ENCODE measurements at regions not wholly inside any gene's neighbourhood (a gene's known extent, or its start where the extent isn't known, plus 50 kb on each side); places are given as distances from the start of the nearest gene placed in this dataset.

DNA sequence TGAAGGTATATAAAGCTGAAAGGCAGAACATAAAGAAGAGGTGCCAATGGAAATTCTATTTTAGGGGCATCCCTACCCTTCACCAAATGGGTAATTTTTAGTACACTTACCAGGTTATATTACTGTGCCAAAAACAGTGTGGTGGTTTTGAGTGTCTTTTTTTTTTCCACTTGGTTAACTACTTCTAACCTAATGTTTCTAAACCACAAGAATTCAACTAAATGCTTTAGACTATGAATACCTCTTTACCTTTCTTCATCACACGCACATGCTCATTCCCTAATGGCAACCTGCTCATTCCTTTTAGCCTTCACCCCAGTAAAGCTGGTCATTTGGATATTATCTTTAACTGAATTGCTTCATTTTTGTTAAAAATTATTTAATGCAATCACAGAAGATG lies 215.6 kb downstream of the PIK3R1 start:
- TF ChIP-seq POLR2AphosphoS5 (IDR thresholded peaks at IDR 0.05; ENCODE audit: low read depth, low read length): no peak
- no peak for TF ChIP-seq SIN3A (IDR thresholded peaks at IDR 0.05; ENCODE audit: borderline replicate concordance, insufficient read depth, low read length)
- TF ChIP-seq, protein P1, sequence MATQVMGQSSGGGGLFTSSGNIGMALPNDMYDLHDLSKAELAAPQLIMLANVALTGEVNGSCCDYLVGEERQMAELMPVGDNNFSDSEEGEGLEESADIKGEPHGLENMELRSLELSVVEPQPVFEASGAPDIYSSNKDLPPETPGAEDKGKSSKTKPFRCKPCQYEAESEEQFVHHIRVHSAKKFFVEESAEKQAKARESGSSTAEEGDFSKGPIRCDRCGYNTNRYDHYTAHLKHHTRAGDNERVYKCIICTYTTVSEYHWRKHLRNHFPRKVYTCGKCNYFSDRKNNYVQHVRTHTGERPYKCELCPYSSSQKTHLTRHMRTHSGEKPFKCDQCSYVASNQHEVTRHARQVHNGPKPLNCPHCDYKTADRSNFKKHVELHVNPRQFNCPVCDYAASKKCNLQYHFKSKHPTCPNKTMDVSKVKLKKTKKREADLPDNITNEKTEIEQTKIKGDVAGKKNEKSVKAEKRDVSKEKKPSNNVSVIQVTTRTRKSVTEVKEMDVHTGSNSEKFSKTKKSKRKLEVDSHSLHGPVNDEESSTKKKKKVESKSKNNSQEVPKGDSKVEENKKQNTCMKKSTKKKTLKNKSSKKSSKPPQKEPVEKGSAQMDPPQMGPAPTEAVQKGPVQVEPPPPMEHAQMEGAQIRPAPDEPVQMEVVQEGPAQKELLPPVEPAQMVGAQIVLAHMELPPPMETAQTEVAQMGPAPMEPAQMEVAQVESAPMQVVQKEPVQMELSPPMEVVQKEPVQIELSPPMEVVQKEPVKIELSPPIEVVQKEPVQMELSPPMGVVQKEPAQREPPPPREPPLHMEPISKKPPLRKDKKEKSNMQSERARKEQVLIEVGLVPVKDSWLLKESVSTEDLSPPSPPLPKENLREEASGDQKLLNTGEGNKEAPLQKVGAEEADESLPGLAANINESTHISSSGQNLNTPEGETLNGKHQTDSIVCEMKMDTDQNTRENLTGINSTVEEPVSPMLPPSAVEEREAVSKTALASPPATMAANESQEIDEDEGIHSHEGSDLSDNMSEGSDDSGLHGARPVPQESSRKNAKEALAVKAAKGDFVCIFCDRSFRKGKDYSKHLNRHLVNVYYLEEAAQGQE (IDR thresholded peaks at IDR 0.05; ENCODE audit: insufficient read depth in 1 of 2, low read depth in 2 of 2, low read length in 2 of 2): no peak
- no peak for TF ChIP-seq TAF1 (IDR thresholded peaks at IDR 0.05; ENCODE audit: borderline replicate concordance, insufficient read depth, low read length)
- TF ChIP-seq FOXP2 (optimal IDR thresholded peaks at IDR 0.05; ENCODE audit: borderline replicate concordance, extremely low read depth, extremely low read length, insufficient read depth): no peak

DNA sequence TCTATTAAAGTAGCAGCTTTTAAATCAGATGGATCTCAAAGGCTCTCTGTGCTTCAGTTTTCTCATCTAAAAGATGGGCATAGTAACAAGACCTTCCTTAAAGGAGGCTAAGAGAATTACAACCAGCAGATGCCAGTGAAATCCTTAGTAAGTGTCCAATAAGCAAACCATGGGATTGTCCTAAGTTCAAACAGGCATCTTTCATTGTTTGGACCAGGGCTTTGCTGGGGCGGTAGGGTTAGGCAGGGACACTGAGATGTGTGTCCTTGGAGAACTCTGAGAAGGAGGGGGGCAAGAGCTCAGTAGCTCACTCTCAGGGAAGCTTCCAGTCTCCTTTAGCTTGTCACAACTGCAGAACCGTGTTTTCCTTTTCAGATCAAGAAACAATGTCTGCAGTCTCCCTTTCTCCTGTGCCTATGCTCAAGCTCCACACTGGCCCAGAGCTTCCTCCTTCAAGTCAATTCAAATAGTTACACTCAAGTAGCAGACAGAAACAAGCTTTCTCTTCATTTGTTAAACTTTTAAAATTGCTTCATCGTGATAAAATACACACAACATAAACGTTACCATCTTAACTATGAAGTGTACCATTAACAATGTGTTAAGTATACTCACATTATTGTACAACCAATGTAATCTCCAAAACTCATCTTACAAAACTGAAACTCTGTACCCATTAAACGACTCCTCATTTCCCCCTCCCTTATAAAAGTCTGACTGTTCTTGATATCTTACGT lies 216.2 kb downstream of the PIK3R1 start:
- TF ChIP-seq TAF1 (IDR thresholded peaks at IDR 0.05; ENCODE audit: borderline replicate concordance, insufficient read depth, low read length) (no peak), FOXP2 (optimal IDR thresholded peaks at IDR 0.05; ENCODE audit: borderline replicate concordance, extremely low read depth, extremely low read length, insufficient read depth) (no peak), POLR2AphosphoS5 (IDR thresholded peaks at IDR 0.05; ENCODE audit: low read depth, low read length) (no peak), SIN3A (IDR thresholded peaks at IDR 0.05; ENCODE audit: borderline replicate concordance, insufficient read depth, low read length) (no peak)
- TF ChIP-seq, protein P1 (IDR thresholded peaks at IDR 0.05; ENCODE audit: insufficient read depth in 1 of 2, low read depth in 2 of 2, low read length in 2 of 2): no peak

DNA sequence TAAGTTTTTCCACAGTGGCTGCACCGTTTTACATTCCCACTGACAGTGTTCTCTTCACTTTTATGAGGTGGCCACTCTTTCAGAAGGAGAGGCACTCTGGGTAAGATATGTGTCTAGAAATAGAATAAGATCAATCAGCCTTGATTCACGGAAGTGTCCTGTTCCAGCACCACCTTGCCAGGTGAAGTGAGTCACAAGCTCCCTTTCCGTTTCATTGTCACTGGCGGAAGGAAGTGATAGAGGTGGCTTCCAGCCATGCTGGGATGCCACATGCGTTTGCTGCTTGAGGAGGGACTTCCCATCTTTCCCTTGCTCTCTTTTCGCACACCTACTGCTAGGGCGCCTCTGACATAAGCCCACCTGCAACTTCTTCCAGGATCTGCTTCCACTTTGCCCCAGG lies 217.1 kb downstream of the PIK3R1 start:
- TF ChIP-seq, protein P1 (IDR thresholded peaks at IDR 0.05; ENCODE audit: insufficient read depth in 1 of 2, low read depth in 2 of 2, low read length in 2 of 2): no peak
- TF ChIP-seq SIN3A (IDR thresholded peaks at IDR 0.05; ENCODE audit: borderline replicate concordance, insufficient read depth, low read length): no peak
- no peak for TF ChIP-seq POLR2AphosphoS5 (IDR thresholded peaks at IDR 0.05; ENCODE audit: low read depth, low read length)
- TF ChIP-seq TAF1 (IDR thresholded peaks at IDR 0.05; ENCODE audit: borderline replicate concordance, insufficient read depth, low read length): no peak
- TF ChIP-seq FOXP2 (optimal IDR thresholded peaks at IDR 0.05; ENCODE audit: borderline replicate concordance, extremely low read depth, extremely low read length, insufficient read depth): no peak

DNA sequence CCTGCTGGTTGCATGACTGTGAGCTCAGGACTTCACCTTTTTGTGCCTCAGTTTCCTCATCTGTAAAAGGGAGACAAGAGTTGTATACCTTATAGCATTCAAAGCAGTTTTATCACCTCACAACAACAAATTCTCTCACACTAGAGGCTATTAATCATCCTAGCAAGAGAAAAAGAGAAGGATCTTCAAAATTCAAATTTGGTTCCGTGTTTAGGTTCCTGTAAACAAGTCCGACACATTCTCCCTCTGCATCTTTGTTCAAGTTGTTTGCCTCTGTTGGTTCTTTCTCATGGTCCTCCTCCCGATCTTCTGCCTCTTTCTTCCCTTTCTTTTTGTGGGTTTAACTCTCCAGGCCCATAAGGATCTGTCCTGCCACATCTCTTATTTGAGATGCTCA lies 218.0 kb downstream of the PIK3R1 start:
- TF ChIP-seq SIN3A (IDR thresholded peaks at IDR 0.05; ENCODE audit: borderline replicate concordance, insufficient read depth, low read length): no peak
- no peak for TF ChIP-seq FOXP2 (optimal IDR thresholded peaks at IDR 0.05; ENCODE audit: borderline replicate concordance, extremely low read depth, extremely low read length, insufficient read depth)
- no peak for TF ChIP-seq POLR2AphosphoS5 (IDR thresholded peaks at IDR 0.05; ENCODE audit: low read depth, low read length)
- no peak for TF ChIP-seq TAF1 (IDR thresholded peaks at IDR 0.05; ENCODE audit: borderline replicate concordance, insufficient read depth, low read length)
- TF ChIP-seq, protein P1 (IDR thresholded peaks at IDR 0.05; ENCODE audit: insufficient read depth in 1 of 2, low read depth in 2 of 2, low read length in 2 of 2): no peak

Measured in PFSK-1 (cell line).